22Rv1 (cell line): ENCODE measurements at regions not wholly inside any gene's neighbourhood (a gene's known extent, or its start where the extent isn't known, plus 50 kb on each side); places are given as distances from the start of the nearest gene placed in this dataset.

ENCODE experiments used
- H3K27ac ChIP-seq: fragments of 450-650 bp; 2 replicates; pipeline ENCODE4 v1.5.1; 2017
- ZFX ChIP-seq: fragments of 450-650 bp; IDR thresholded peaks from 2 replicates; pipeline ENCODE4 v1.6.1; 2017; ENCODE audit warnings: antibody characterized with exemption, borderline replicate concordance
- TF ChIP-seq, protein P1 (sequence below): fragments of 450-650 bp; IDR thresholded peaks from 2 replicates; pipeline ENCODE4 v1.5.1; 2017; ENCODE audit warnings: mild to moderate bottlenecking

DNA sequence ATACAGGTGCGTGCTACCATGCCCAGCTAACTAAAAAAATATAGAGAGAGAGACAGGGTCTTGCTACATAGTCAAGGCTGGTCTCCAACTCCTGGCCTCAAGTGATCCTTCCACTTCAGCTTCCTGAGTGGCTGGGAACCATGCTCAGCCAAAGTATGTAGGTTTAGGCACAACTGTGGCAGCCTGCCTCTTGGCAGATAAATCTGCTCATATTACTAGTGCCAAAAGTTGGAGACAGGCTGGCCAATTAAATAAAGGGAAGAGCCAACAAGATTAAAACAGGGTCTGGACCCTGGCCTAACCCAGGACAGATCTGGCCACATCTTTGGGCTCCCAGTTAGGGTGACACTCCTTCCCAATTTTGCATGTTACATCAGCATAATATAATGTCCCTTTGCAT is 151.7 kb downstream of the CBLN1 start:
- TF ChIP-seq ZFX, result no peak
- TF ChIP-seq, protein P1, sequence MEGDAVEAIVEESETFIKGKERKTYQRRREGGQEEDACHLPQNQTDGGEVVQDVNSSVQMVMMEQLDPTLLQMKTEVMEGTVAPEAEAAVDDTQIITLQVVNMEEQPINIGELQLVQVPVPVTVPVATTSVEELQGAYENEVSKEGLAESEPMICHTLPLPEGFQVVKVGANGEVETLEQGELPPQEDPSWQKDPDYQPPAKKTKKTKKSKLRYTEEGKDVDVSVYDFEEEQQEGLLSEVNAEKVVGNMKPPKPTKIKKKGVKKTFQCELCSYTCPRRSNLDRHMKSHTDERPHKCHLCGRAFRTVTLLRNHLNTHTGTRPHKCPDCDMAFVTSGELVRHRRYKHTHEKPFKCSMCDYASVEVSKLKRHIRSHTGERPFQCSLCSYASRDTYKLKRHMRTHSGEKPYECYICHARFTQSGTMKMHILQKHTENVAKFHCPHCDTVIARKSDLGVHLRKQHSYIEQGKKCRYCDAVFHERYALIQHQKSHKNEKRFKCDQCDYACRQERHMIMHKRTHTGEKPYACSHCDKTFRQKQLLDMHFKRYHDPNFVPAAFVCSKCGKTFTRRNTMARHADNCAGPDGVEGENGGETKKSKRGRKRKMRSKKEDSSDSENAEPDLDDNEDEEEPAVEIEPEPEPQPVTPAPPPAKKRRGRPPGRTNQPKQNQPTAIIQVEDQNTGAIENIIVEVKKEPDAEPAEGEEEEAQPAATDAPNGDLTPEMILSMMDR, result no peak
- H3K27ac ChIP-seq, result no peak overlapping the region

DNA sequence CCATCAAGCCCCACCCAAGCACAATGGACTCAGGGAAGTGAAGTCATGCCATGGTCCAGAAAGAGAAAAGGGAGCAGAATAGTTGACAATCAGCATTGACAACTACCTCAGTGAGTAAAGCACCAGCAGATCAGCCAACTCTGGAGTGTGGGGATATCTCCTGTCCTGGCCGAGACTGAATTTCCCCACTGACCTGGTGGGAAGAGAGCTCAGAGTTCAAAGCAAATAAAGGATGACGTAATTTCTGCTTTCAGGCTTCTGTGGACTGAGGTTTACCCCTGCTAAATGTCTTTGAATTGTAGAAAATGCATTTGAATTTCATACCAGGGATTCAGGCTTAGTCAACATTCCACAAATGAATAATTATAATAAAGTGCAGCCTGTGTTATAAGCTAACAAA is 152.9 kb downstream of the CBLN1 start:
- TF ChIP-seq ZFX, result no peak
- TF ChIP-seq, protein P1, result no peak
- H3K27ac ChIP-seq, result no peak overlapping the region

DNA sequence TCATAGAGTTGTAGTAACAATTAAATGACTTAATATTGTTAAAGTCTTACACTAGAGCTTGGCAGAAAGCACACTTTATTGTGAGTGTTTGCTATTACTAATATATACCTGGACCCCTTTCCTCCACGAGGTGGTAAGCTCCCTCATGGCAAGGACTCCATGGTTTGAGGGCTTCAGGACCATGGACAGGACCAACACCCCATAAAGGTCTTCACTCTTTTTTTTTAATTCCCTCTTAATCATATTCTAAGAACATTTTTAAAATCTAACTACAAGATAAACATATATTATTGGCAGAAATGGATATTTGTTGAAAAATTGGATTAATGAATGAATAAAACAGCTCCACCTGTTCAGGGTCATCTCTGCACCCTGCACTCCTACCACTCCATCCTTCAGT is 154.5 kb downstream of the CBLN1 start:
- TF ChIP-seq, protein P1, result no peak
- TF ChIP-seq ZFX, result no peak
- H3K27ac ChIP-seq, result no peak overlapping the region

DNA sequence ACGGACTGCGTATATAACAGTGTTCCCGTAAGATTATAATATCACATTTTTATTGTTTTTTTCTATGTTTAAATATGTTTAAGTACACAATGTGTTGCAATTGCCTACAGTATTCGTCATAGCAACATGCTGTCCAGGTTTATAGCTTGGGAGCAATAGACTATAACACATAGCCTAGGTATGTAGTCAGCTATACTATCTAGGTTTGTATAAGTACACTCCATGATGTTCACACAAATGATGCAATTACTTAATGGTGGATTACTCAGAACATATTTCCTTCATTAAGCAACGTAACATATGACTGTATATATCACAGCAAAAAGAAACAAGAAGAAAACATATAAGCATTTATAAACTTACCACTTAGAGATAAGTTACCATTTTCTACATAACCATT is 160.0 kb downstream of the CBLN1 start:
- no peak for TF ChIP-seq ZFX
- TF ChIP-seq, protein P1, result no peak
- H3K27ac ChIP-seq, result no peak overlapping the region

DNA sequence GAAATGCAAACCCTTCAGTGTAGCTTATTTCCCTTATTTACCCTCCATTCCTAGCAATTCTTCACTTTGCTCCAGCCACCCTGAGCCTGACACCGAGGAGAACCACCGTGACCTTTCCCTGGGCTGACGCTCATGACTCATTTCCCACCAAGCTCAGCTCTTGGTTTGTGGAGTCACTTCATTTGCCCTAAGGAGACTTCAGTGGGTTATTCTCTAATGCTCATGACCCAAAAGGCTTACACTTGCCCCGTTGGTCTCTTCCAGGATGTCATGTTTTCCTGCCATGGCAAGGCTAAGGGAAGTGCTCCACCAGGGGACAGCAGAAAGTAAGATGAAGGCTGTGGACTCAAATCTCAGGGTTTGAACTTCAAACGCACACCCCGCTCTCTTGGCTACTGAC is 161.0 kb downstream of the CBLN1 start:
- no peak overlapping the region for H3K27ac ChIP-seq
- TF ChIP-seq, protein P1, result no peak
- no peak for TF ChIP-seq ZFX

DNA sequence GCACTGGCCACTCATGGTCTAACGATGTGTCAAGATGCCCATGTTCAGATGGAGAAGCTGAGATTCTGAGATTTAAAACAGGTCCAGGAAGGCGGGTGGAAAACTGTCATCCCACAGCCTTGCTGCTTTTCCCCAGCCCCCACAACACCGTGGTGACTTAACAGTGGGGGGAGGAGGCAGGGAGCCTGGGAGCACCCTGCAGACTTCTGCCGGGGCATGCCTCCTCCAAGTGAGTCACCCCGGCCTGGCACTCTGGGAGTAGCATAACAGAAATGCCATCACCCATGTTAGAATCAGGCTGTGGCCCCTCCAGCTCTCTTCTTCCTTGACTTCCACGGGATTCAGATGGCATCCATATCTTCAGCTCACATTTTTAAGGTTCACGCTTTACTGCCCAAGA is 164.8 kb downstream of the CBLN1 start:
- no peak for TF ChIP-seq ZFX
- TF ChIP-seq, protein P1, result no peak
- H3K27ac ChIP-seq, result no peak overlapping the region

DNA sequence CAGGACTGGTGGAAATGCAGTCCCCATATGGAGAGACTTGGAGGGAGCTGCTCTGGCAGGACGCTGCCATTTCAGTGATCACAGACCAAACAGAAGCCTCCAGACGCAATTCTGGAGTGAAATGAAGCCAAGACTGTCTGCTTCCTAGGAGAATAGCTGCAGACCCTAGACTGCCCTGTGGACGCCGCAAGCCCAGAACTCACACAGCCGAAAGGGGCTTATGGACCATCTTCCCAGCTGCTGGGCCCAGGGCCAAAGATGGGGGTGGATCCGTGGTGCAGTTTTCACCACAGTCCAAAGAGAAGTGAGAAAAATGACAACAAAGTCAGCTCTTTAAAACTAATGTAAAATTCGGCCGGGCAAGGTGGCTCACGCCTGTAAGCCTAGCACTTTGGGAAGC is 165.7 kb downstream of the CBLN1 start:
- H3K27ac ChIP-seq, result no peak overlapping the region
- TF ChIP-seq ZFX, result no peak
- TF ChIP-seq, protein P1, result no peak
